Mucosa of gallbladder (tissue), 1 donor: ENCODE measurements at regions not wholly inside any gene's neighbourhood (a gene's known extent, or its start where the extent isn't known, plus 50 kb on each side); places are given as distances from the start of the nearest gene placed in this dataset.
"Not testable (repeated sequence)": the region's sequence is repeated elsewhere in the genome, so short reads cannot be mapped to it uniquely, and the experiment has no call there.

Experiments used
- DNase-seq: peaks from one replicate; pipeline ENCODE4 v3.0.0-alpha.2; 2020; ENCODE audit warnings: low spot score
- donor health status: DM: no; HTN: no; CAD: no.

DNA sequence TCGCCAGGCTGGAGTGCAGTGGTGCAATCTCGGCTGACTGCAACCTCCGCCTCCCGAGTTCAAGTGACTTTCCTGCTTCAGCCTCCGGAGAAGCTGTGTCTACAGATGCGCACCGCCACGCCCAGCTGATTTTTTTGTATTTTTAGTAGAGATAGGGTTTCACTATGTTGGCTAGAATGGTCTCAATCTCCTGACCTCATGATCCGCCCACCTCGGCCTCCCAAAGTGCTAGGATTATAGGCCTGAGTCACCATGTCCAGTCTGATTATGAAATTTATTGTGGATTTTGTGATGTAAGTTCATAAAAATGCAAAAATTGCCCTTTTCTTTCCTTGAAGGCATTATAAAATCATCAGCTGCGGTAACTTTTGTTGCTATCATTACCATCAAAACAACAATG is 1688.3 kb upstream of the ADGRL3 start:
- DNase-seq = not testable (repeated sequence)

DNA sequence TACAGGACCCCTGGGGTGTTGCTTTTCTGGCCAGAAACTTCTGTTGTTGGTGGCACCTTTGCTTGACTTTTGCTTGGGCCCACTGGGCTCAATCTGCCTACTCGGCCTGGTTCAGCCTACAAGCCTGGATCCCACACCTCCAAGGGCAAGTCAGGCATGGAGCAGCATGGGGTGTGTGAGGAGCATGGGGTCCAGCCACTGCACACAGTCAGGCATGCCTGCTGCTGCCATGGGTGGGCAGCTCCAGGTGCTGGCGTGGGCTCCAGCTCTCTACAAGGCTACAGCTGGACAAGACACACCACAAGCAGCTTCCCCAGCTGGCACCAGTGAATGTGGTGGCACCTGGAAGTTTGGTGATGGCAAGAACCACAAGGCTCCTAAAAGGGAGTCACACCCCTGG is 1683.1 kb upstream of the ADGRL3 start:
- no peak for DNase-seq

- no peak for DNase-seq
These were observed 1681.9 kb upstream of the ADGRL3 start for GRCh38 chr4:59518005-59518823.

GRCh38 chr4:59525885-59526284 is 1674.2 kb upstream of the ADGRL3 start:
- DNase-seq = no peak

DNA sequence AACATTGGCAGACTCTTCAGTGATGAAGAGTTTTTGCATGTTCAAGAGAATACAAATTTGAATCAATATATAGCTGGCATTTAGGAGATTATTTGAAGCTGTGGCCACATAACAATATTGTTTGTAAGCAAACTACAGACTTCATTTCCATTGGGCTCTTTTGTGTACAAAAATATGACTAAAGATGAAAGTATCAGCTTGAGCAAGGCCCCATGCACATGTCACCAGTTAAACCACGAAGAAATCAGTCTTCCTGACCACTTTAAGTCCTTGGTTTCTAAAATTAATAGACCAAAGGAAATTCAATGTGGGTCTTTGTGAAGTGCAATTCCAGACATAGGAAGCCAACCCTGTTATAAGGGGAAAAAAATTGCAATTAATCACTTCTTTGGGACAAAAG is 1664.6 kb upstream of the ADGRL3 start:
- no peak for DNase-seq

DNA sequence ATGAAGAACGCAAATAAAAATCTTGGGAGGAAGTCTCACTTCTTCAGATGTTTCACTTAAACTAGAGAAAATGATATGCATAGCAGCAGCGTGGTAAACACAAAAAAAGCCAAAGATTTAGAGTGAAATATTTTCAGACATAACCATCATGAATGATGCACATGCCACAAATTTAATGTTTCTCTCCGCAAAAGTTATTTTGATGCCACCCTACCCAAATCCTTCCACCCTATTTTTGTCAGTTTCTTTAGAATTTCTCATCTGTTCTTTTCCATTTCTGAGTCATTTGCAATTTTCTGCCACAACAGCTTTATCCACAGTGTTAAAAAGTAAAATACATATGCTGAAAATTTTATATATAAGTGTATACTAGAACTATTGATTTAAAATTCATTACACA is 1663.7 kb upstream of the ADGRL3 start:
- DNase-seq = no peak

DNA sequence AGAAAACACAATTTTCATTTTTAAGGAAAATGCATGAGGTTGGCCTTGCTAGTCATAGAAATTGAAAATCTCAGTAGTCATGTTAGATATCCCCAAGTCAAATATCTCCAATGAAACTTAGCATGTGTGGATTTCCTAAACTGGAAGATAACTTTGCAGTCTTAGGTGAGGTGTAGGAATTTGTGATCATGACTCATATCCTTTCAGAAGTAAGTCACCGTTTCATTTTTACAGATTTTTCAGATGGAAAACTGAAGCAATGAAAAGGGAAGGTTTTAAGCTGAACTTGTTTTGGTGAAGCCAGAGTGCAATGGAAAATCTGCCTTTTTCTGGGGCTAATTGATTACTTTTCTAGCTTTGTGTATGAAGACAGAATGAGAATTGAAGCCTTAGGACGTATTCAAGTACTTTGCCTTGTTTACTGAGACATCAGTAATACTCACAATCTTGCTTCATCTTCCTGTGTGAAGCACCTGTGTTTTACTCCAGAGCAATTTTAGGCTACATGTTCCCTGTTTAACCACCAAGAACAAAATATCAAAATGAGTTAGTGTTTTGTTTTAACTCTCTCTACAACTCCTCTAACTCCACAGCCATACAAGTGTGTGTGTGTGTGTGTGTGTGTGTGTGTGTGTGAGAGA is 1662.8 kb upstream of the ADGRL3 start:
- no peak for DNase-seq

- DNase-seq = no peak
These were observed 1660.7 kb upstream of the ADGRL3 start for GRCh38 chr4:59539401-59539800.

DNA sequence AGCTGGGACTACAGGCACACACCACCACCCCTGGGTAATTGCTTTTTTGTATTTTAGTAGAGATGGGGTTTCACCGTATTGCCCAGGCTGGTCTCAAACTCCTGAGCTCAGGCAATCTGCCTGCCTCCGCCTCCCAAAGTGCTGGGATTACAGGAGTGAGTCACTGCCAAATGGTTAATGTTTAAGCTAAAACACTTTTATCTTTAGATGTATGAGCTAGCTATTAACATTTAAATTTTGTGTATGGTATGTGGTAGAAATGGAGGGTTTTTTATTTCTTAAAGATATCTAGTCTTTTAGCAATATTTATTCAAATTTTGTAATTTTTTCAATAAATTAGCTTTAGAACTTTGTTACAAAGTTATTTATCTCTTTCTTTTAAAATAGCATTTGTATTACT is 1659.8 kb upstream of the ADGRL3 start:
- no peak for DNase-seq

GRCh38 chr4:59553063-59553720 is 1646.9 kb upstream of the ADGRL3 start:
- no peak for DNase-seq

GRCh38 chr4:59553721-59554091 is 1646.4 kb upstream of the ADGRL3 start:
- no peak for DNase-seq

DNA sequence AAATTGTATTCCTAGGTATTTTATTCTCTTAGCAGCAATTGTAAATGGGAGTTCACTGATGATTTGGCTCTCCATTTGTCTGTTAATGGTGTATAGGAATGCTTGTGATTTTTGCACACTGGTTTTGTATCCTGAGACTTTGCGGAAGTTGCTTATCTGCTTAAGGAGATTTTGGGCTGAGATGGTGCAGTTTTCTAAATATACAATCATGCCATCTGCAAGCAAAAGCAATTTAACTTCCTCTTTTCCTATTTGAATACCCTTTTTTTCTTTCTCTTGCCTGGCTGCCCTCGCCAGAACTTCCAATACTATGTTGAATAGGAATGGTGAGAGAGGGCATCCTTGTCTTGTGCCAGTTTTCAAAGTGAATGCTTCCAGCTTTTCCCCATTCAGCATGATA is 1643.9 kb upstream of the ADGRL3 start:
- not testable (repeated sequence) for DNase-seq

DNA sequence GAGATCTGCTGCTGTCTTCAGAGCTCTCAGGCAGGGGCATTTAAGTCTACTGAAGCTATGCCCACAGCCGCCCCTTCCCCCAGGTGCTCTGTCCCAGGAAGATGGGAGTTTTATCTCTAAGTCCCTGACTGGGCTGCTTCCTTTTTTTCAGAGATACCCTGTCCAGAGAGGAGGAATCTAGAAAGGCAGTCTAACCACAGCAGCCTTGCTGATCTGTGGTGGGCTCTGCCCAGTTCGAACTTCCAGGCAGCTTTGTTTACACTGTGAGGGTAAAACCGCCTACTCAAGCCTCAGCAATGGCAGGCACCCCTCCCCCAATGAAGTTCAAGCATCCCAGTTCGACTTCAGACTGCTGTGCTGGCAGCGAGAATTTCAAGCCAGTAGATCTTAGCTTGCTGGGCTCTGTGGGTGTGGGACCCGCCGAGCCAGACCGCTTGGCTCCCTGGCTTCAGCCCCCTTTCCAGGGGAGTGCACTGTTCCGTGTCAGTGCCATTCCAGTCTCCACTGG is 1639.9 kb upstream of the ADGRL3 start:
- not testable (repeated sequence) for DNase-seq

GRCh38 chr4:59565836-59566235 is 1634.3 kb upstream of the ADGRL3 start:
- DNase-seq = no peak

DNA sequence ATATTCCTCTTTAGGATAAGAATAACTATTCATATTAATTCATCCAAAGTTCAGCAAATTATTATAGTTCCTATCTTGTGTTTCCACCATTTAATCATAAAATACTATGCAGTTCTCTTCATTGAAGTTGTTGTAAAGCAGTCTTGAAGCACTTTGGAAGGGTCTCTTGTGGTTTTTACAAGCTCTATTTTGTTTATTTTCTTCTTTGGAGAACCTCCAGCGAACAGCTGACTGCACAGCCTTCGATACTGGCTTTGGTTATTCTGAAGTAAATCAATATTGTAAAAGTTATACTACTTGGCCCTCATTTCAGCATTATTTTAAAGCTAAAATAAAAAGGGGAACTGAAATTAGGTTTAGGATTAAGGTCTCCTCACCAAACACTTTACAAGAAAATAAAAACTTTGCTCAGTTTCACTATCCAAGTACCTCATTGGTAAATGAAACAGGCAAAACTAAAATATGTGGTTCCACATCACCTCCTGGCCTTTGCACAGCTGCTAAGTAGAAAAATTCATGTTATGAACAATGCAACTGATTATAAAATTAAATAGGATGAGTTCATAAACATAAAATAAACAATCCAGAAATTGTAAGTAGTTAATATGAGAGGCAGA is 1629.2 kb upstream of the ADGRL3 start:
- no peak for DNase-seq

DNA sequence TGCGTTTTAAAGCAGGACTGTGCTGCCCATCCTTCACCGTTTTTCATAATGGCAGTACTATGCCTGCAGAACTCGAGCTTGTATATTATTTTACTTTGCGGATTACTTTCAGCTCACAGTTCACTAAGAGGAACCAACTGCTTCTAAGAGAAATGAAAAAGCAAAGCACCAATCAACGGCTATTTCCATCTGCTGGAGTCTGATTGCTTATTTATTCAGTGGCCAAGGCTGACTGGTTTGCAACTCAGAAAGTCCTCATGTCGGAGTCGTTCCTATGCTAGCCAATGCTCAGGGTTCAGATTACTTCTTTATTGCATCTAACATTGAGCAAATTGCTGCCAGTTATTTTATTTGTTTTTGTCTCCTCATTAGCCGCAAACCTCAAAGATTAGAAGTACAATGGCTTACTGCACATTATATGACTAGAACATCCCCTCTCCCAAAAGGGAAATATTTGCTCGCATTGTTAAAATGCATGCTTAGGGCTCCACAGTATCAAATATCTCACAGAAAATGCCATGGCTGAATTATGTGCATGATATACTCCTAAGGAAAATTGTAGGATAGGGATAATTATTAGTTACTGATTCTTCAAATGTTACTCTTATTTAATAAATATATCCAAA is 1628.2 kb upstream of the ADGRL3 start:
- DNase-seq = no peak

GRCh38 chr4:59583845-59584568 is 1616.1 kb upstream of the ADGRL3 start:
- DNase-seq = no peak

- DNase-seq = no peak
These were observed 1602.4 kb upstream of the ADGRL3 start for GRCh38 chr4:59597536-59598329.

- DNase-seq = no peak
These were observed 1601.9 kb upstream of the ADGRL3 start for GRCh38 chr4:59598330-59598618.

GRCh38 chr4:59608466-59608865 is 1591.7 kb upstream of the ADGRL3 start:
- no peak for DNase-seq

- DNase-seq = no peak
These were observed 1587.9 kb upstream of the ADGRL3 start for GRCh38 chr4:59612235-59612634.
